NCI-H1694 (cell line): ENCODE measurements at regions not wholly inside any gene's neighbourhood (a gene's known extent, or its start where the extent isn't known, plus 50 kb on each side); places are given as distances from the start of the nearest gene placed in this dataset.

Source experiments
- DNase-seq: peaks from one replicate; lab custom pipeline; 2025; lab: John Stamatoyannopoulos, UW

DNA sequence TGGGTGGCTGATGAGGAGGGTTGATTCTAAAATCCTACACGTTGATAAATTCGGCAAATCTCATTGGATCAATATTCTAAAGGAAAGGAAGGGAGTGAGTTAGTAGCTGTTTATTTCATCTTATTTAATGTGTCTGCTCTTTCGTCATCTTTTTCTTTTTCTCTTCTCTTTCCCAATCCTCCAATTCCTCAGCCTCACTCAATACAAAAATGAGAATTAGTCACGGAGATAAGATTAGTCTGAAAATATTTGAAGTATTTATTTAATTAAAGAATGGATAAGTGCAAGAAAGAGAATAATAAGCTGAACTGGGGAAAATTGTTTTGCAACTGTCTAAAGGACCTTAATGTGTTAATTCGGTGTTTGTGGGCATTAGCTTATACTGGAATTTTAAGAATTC, 1095.1 kb downstream of the DTWD2 start:
- no peak for DNase-seq

GRCh38 chr5:117892360-117892759, 1096.0 kb downstream of the DTWD2 start:
- no peak for DNase-seq

GRCh38 chr5:117889596-117889995, 1098.8 kb downstream of the DTWD2 start:
- no peak for DNase-seq

DNA sequence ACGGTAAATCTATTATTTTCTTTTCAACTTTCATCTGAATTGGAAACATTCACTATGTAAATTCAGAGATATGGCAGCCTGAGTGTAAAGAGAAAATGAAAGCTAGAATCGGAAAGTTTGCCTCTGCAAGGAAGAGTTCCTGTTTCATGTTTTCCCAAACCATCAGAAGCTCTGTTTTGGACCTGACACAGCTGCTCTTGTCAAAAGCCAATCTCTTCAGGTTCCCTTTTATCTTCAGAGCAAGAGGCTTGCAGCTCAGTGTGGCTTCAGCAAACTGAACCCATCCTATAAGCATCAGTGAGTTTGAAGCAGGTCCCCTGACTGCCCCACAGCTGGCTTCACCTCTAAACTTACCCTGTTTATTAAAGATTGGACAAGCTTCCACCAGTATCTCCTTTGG, 1099.7 kb downstream of the DTWD2 start:
- DNase-seq: no peak

GRCh38 chr5:117881426-117882230, 1106.7 kb downstream of the DTWD2 start:
- peak; percentile 83 for DNase-seq

DNA sequence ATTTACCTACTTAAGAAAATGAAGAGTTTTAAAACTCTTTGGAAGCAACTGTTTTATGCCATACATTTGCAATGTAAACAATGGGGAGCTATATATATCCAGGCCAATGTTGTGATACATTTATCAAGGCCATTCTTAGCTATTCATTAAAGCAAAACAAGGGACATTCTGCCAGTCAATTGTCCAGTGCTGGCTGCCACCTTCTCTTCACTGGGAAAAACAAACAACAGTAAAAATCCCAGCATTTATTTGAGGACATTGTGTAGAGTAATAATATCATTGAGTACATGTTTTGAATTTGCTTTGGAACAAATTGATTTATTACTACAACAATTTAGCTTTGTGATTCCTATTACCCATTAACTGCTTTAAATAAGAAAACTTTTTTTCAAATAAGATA, 1107.4 kb downstream of the DTWD2 start:
- no peak for DNase-seq

GRCh38 chr5:117877731-117878130, 1110.6 kb downstream of the DTWD2 start:
- no peak for DNase-seq

GRCh38 chr5:117872798-117873368, 1115.5 kb downstream of the DTWD2 start:
- no peak for DNase-seq

DNA sequence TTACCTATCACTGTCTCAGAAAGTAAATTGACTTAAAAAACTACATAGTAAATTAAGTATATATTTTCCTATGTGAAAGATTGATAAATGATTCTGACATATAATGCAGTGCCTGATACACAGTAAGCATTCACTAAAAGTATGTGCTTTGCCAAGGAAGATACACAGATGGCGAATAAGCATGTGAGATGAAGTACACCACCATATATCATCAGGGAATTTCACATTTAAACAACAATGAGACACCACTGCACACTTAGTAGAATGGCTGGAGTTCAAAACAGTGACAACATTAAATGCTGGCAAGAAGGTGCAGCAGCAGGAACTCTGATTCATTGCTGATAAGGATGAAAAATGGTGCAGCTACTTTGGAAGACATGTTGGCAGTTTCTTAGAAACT, 1118.8 kb downstream of the DTWD2 start:
- no peak for DNase-seq

DNA sequence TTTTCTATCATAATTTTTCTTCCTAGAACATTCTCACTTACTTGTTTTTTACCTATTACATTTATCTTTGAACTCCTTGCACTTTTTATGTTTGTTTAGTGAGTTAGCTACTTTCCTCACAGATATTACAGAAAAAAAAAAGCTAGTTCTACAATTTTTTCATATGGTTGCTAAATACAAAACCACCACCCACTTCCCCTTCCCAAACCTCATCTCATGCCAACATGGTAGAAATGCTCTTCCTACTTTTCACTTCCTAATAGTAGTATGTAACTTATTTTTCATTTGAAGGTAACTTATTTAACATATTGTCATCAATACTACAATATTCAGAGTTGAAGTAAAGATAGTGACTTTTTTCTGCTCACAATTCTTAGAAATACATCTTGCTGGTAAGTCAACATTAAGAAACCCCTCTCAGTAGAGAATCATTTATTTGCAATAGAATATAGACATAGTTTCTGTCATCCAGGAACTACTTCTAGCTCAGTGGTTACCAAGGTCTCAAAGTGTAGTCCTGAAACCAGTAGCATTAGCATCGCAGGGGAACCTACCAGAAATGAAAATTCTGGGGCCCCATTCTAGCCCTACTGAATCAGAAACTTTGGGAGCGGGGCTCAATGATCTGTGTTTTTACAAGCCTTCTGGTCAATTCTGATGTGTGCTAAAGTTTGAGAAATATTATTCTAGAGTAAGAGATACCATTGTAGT, 1124.6 kb downstream of the DTWD2 start:
- DNase-seq: no peak

DNA sequence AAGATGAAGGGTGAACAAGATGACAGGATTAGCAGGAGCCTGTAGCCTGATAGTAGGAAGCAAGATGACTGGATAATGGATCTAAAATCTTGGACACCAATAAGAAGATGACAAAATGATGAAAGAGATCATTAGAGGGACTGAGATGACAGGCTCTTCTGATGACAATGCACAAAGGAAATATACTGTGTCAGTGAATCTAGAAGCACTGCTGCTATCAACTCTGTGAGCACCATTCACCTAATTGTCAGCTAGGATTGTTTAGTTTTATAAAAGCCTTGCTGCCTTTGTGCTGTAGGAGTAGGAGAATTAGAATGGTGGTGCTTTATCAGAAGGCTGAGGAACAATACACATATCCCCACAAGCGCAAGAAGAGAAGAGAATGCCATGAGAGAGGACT, 1127.8 kb downstream of the DTWD2 start:
- DNase-seq: no peak

DNA sequence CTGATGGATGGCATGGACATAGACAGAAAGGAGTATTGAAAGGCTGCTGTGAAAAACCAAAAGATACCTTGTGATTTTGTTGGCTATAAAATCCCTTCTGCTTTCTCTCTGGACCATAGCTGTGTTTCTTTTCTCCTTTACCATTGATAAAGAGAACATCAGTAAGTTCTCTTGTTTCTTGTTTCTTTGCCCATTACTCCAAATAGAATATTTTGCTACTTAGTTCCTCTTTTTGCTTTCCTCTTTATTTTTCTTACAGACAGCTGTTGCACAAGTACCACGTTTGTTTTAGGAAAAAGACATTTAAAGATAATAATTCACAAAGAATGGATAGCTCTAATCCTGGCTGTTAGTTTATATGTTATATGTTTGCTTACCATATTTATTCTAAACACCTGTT, 1129.2 kb downstream of the DTWD2 start:
- no peak for DNase-seq

DNA sequence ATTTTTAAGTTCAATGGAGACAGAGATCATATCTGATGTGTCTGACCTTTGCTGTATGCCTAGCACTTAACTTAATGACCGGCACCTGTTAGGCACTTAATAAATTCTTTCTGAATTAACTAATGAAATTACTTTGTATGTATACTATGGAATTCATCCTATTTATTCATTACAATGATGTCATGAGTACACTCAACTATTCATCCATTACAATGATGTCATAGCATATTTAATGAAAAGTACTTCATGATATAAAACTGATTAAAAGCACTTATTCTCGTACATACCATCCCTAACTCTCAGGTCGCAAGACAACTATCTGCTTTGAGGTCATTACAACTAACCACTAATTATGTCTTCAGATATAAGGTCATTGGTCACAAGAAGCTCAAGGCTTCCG, 1131.6 kb downstream of the DTWD2 start:
- DNase-seq: no peak

DNA sequence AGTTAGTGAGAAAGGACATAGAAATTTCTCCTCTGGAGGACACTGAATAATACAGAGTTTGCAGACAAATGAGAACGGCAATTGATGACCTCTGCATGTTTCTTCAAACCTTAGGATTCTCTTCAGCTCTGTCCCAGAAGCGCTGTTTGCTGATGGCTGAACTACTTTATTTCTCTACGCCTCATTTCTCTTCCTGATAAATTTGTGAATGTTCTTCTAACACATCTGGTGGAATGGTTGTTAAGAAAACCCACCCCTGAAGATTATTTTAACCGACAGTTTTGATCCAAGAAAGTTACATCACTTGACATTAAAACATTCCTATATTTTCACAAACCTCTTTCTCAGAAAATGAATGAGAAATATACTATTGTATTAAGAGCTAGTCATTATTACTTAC, 1150.6 kb downstream of the DTWD2 start:
- DNase-seq: no peak

GRCh38 chr5:117833691-117834090, 1154.7 kb downstream of the DTWD2 start:
- no peak for DNase-seq

- no peak for DNase-seq
Measured at GRCh38 chr5:117829646-117830045, 1158.7 kb downstream of the DTWD2 start.

GRCh38 chr5:117813850-117814249, 1174.5 kb downstream of the DTWD2 start:
- DNase-seq: no peak

- no peak for DNase-seq
Measured at GRCh38 chr5:117812861-117813260, 1175.5 kb downstream of the DTWD2 start.

DNA sequence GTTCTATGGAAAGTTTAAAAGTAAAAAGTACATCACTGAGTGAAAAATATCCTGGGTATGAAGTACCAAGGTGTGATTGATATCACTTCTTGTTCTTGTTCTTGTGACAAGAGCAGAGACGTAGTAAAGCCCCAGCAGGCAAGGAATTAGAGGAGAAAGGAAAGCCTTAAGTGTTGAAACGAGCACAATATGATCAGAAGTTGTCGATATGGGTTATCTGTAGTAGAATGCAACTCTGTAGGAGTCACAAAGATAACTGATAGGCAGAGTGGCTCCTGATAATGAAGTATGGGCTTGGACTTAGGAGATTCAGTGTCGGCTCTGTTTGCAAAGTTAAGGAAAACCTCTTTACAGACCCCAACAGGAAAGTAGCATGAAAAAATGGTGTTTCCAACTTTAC, 1179.1 kb downstream of the DTWD2 start:
- DNase-seq: no peak

DNA sequence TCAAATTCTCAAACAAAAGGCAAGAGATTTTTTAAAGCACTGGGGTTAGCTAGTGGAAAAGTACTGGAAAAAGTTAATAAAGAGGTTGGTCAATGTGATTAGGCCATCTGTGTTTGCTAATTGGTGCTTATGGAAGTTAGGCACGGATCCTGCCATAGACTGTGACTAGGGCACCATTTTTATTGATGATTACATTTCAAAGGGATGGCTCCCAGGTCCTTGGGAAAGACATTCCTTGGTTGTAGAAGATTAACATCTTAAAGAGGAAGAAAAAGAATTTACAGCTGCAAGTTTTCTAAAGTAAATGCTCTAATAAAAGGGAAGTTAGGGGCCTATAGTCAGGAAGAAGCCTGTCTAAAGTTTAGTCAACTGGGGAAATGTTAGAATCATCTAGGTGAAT, 1183.3 kb downstream of the DTWD2 start:
- DNase-seq: no peak

GRCh38 chr5:117803533-117803932, 1184.8 kb downstream of the DTWD2 start:
- DNase-seq: no peak

DNA sequence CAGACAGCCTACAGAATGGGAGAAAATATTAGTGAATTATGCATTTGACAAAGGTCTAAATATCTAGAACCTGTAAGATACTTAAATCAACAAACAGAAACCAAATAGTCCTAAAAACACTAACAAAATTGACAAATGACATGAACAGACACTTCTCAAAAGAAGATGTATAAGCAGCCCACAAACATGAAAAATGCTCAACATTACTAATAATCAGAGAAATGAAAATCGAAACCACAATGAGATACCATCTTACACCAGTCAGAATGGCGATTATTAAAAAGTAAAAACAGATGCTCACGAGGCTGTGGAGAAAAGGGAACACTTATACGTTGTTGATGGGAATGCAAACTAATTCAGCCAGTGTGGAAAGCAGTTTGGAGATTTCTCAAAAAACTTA, 1186.8 kb downstream of the DTWD2 start:
- DNase-seq: no peak

DNA sequence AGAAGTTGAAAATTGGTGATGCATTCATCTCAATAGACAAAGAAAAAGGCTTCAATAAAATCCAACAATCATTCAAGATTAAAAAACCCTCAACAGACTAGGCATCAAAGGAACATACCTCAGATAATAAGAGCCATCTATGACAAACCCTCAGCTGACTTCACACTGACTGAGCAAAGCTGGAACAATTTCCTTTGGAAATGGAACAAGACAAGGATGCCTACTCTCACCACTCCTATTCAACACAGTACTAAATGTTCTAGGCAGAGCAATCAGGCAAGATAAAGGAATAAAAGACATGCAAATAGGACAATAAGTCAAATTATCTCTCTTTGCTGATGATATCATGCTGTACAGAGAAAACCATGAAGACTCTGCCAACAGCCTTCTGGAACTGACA, 1188.1 kb downstream of the DTWD2 start:
- no peak for DNase-seq
